OCI-LY3 (cell line): ENCODE measurements at regions not wholly inside any gene's neighbourhood (a gene's known extent, or its start where the extent isn't known, plus 50 kb on each side); places are given as distances from the start of the nearest gene placed in this dataset.

ENCODE experiments used
- H2AFZ ChIP-seq: fragments of 200-600, 300-600 bp; shearing (Covaris generic); 2 replicates; pipeline ENCODE4 v1.6.0; 2014; ENCODE audit warnings: antibody characterized with exemption, low read depth, low read length
- H3K27ac ChIP-seq: fragments of 200-600, 300-600 bp; sonication (generic); 2 replicates; pipeline ENCODE4 v1.5.1; 2014; ENCODE audit warnings: mild to moderate bottlenecking, low read length, moderate library complexity, mixed read lengths
- H3K27me3 ChIP-seq: fragments of 200-600, 300-600 bp; sonication (generic); 2 replicates; pipeline ENCODE4 v1.6.1; 2014; ENCODE audit warnings: low read depth, low read length, mixed read lengths
- H3K36me3 ChIP-seq: fragments of 200-600, 300-600 bp; sonication (generic); replicated peaks from 2 replicates; pipeline ENCODE3; 2014; ENCODE audit warnings: low read depth, low read length, mixed read lengths
- H3K4me1 ChIP-seq: fragments of 300-600, 200-600 bp; sonication (generic); 2 replicates; pipeline ENCODE4 v1.6.1; 2014; ENCODE audit warnings: low read length, mixed read lengths
- H3K4me2 ChIP-seq: fragments of 200-600, 300-600 bp; sonication (generic); 2 replicates; pipeline ENCODE4 v1.6.1; 2014; ENCODE audit warnings: low read length, mixed read lengths
- H3K4me3 ChIP-seq: fragments of 300-600, 200-600 bp; sonication (generic); 2 replicates; pipeline ENCODE4 v1.5.1; 2014; ENCODE audit warnings: antibody characterized with exemption, mild to moderate bottlenecking, low read length, moderate library complexity
- H3K79me2 ChIP-seq: fragments of 300-600, 200-600 bp; shearing (Covaris generic); 2 replicates; pipeline ENCODE4 v1.6.1; 2014; ENCODE audit warnings: mild to moderate bottlenecking, low read length, mixed read lengths
- H3K9ac ChIP-seq: fragments of 300-600, 200-600 bp; shearing (Covaris generic); 2 replicates; pipeline ENCODE4 v1.6.0; 2014; ENCODE audit warnings: mild to moderate bottlenecking, low read length, moderate library complexity
- H3K9me3 ChIP-seq: fragments of 200-600, 300-600 bp; shearing (Covaris generic); 2 replicates; pipeline ENCODE4 v1.6.1; 2014; ENCODE audit warnings: low read length, mixed read lengths; ENCODE audit not compliant: insufficient read depth
- H4K20me1 ChIP-seq: fragments of 200-600, 300-600 bp; sonication (generic); 2 replicates; pipeline ENCODE4 v1.6.1; 2016; ENCODE audit warnings: low read length, mixed read lengths; ENCODE audit not compliant: insufficient read depth
- CTCF ChIP-seq: fragments of 200-600, 300-600 bp; sonication (generic); IDR thresholded peaks from 2 replicates; pipeline ENCODE4 v1.5.1; 2014; ENCODE audit warnings: antibody characterized with exemption, low read length, low read depth
- EZH2phosphoT487 ChIP-seq: fragments of 200-600 bp; shearing (Covaris generic); IDR thresholded peaks from 2 replicates; pipeline ENCODE4 v1.6.1; 2018; ENCODE audit warnings: antibody characterized with exemption, mixed run types, low read depth

- no peak overlapping the region for H3K4me2 ChIP-seq
- TF ChIP-seq EZH2phosphoT487 = no peak
- TF ChIP-seq CTCF = no peak
- H3K9me3 ChIP-seq = no peaks in the 10 kb centered on the region
- no peaks in the 10 kb centered on the region for H3K79me2 ChIP-seq
- no peak overlapping the region for H2AFZ ChIP-seq
- no peaks in the 10 kb centered on the region for H4K20me1 ChIP-seq
- peaks cover 8% of the 10 kb centered on the region; the same call in 1 of the 2 replicates for H3K4me1 ChIP-seq
- H3K4me3 ChIP-seq = no peak overlapping the region
- no peak overlapping the region for H3K27ac ChIP-seq
- H3K27me3 ChIP-seq = no peaks in the 10 kb centered on the region
- peaks cover 6% of the 10 kb centered on the region for H3K36me3 ChIP-seq
- H3K9ac ChIP-seq = no peak overlapping the region
These were observed 115.5 kb downstream of the LYPLAL1 start for GRCh38 chr1:219289171-219289570.

GRCh38 chr1:219283541-219283940, 109.9 kb downstream of the LYPLAL1 start:
- Histone ChIP-seq H3K4me1 (peaks cover 8% of the 10 kb centered on the region; the same call in 1 of the 2 replicates), H3K9ac (no peak overlapping the region), H3K27me3 (no peaks in the 10 kb centered on the region), H3K4me3 (no peak overlapping the region), H3K36me3 (peaks cover 6% of the 10 kb centered on the region), H3K9me3 (no peaks in the 10 kb centered on the region), H3K4me2 (no peak overlapping the region), H2AFZ (no peak overlapping the region), H4K20me1 (no peaks in the 10 kb centered on the region), H3K79me2 (no peaks in the 10 kb centered on the region), H3K27ac (no peak overlapping the region)
- TF ChIP-seq EZH2phosphoT487 (no peak), CTCF (no peak)

GRCh38 chr1:219281831-219282230, 108.2 kb downstream of the LYPLAL1 start:
- no peak overlapping the region for H3K27ac ChIP-seq
- no peaks in the 10 kb centered on the region for H3K9me3 ChIP-seq
- H2AFZ ChIP-seq = no peak overlapping the region
- no peak overlapping the region for H3K4me2 ChIP-seq
- no peak overlapping the region for H3K9ac ChIP-seq
- no peak overlapping the region for H3K4me3 ChIP-seq
- H3K79me2 ChIP-seq = no peaks in the 10 kb centered on the region
- H3K4me1 ChIP-seq = no peaks in the 10 kb centered on the region
- H3K27me3 ChIP-seq = no peaks in the 10 kb centered on the region
- TF ChIP-seq EZH2phosphoT487 = no peak
- TF ChIP-seq CTCF = no peak
- no peaks in the 10 kb centered on the region for H3K36me3 ChIP-seq
- no peaks in the 10 kb centered on the region for H4K20me1 ChIP-seq

- H4K20me1 ChIP-seq = no peaks in the 10 kb centered on the region
- H3K79me2 ChIP-seq = no peaks in the 10 kb centered on the region
- no peak for TF ChIP-seq CTCF
- TF ChIP-seq EZH2phosphoT487 = no peak
- no peaks in the 10 kb centered on the region for H3K4me1 ChIP-seq
- H3K4me3 ChIP-seq = no peak overlapping the region
- H3K9ac ChIP-seq = no peak overlapping the region
- no peaks in the 10 kb centered on the region for H3K36me3 ChIP-seq
- H3K4me2 ChIP-seq = no peak overlapping the region
- H3K9me3 ChIP-seq = no peaks in the 10 kb centered on the region
- no peaks in the 10 kb centered on the region for H3K27me3 ChIP-seq
- no peak overlapping the region for H2AFZ ChIP-seq
- no peak overlapping the region for H3K27ac ChIP-seq
These were observed 105.5 kb downstream of the LYPLAL1 start for GRCh38 chr1:219279017-219279770.
